IMR-90 (cell line): ENCODE measurements at regions not wholly inside any gene's neighbourhood (a gene's known extent, or its start where the extent isn't known, plus 50 kb on each side); places are given as distances from the start of the nearest gene placed in this dataset.

Experiments used
- ATAC-seq: fragments of 200-7000 bp; cut with Tn5 transposase; 2 replicates; pipeline ENCODE4 v1.9.1; 2020; ENCODE audit warnings: low read depth, mild to moderate bottlenecking, moderate library complexity
- BruUV-seq: library from RNA; stranded (reverse); fragments of 400-500 nt; replicated peaks from 2 replicates; lab custom pipeline; 2021; lab: Mats Ljungman, UMichigan
- CTCF ChIA-PET: fragments of 300-600 bp; formaldehyde crosslinking; extraction: SDS; loops from one replicate; lab custom pipeline; 2021; ENCODE audit warnings: antibody characterized with exemption; lab: Yijun Ruan, JAX
- POLR2A ChIA-PET: fragments of 300-600 bp; sonication (Branson Sonifier 250); formaldehyde crosslinking; loops from one replicate; lab custom pipeline; 2022; ENCODE audit warnings: antibody characterized with exemption; ENCODE audit not compliant: unreplicated experiment; lab: Charles Lee
- DNase-seq: peaks from one replicate; pipeline ENCODE4 v3.0.0; 2013
- H2AFZ ChIP-seq: replicated peaks from 2 replicates; pipeline ENCODE3; 2013; ENCODE audit warnings: low read length, mild to moderate bottlenecking; ENCODE audit not compliant: poor library complexity
- H2AK5ac ChIP-seq: 2 replicates; pipeline ENCODE4 v1.6.1; 2013; ENCODE audit warnings: low read depth, low read length, inconsistent platforms
- H2AK9ac ChIP-seq: replicated peaks from 2 replicates; pipeline ENCODE3; 2013; ENCODE audit warnings: mild to moderate bottlenecking, low read depth, low read length, moderate library complexity; ENCODE audit not compliant: poor library complexity
- H2BK120ac ChIP-seq: 2 replicates; pipeline ENCODE4 v1.6.1; 2013; ENCODE audit warnings: low read depth, low read length, inconsistent platforms
- H2BK15ac ChIP-seq: 3 replicates; pipeline ENCODE4 v1.6.1; 2013; ENCODE audit warnings: low read depth, low read length, inconsistent platforms
- H2BK20ac ChIP-seq: 2 replicates; pipeline ENCODE4 v1.6.1; 2013; ENCODE audit warnings: low read depth, mild to moderate bottlenecking, inconsistent platforms, low read length, moderate library complexity
- H2BK5ac ChIP-seq: 2 replicates; pipeline ENCODE4 v1.6.1; 2013; ENCODE audit warnings: mild to moderate bottlenecking, low read depth, low read length, inconsistent platforms; ENCODE audit not compliant: poor library complexity, severe bottlenecking
- H3K14ac ChIP-seq: replicated peaks from 2 replicates; pipeline ENCODE4 v1.6.1; 2013; ENCODE audit warnings: low read depth, low read length, inconsistent platforms
- H3K18ac ChIP-seq: 2 replicates; pipeline ENCODE4 v1.6.1; 2013; ENCODE audit warnings: low read depth, low read length, control low read depth
- H3K23ac ChIP-seq: 2 replicates; pipeline ENCODE4 v1.6.1; 2013; ENCODE audit warnings: low read depth, low read length, inconsistent platforms
- H3K27ac ChIP-seq: 2 replicates; pipeline ENCODE4 v1.5.1; 2013; ENCODE audit warnings: mild to moderate bottlenecking, control low read depth, low read length; ENCODE audit not compliant: insufficient read depth
- H3K27me3 ChIP-seq: 2 replicates; pipeline ENCODE4 v1.6.1; 2013; ENCODE audit warnings: low read length; ENCODE audit not compliant: control insufficient read depth, insufficient read depth
- H3K36me3 ChIP-seq: 2 replicates; pipeline ENCODE4 v1.6.1; 2013; ENCODE audit warnings: low read length, mixed read lengths; ENCODE audit not compliant: control insufficient read depth, insufficient read depth
- H3K4ac ChIP-seq: 2 replicates; pipeline ENCODE4 v1.6.1; 2013; ENCODE audit warnings: low read depth, low read length, inconsistent platforms
- H3K4me1 ChIP-seq: 2 replicates; pipeline ENCODE4 v1.6.1; 2013; ENCODE audit warnings: low read length, mixed read lengths; ENCODE audit not compliant: control insufficient read depth, insufficient read depth
- H3K4me2 ChIP-seq: 2 replicates; pipeline ENCODE4 v1.6.1; 2013; ENCODE audit warnings: low read depth, mild to moderate bottlenecking, control low read depth, low read length, moderate library complexity
- H3K4me3 ChIP-seq: 2 replicates; pipeline ENCODE4 v1.5.1; 2013; ENCODE audit warnings: low read depth, mild to moderate bottlenecking, control low read depth, low read length, moderate library complexity; ENCODE audit not compliant: insufficient read depth
- H3K56ac ChIP-seq: 2 replicates; pipeline ENCODE4 v1.6.1; 2013; ENCODE audit warnings: low read length, inconsistent platforms; ENCODE audit not compliant: insufficient read depth; ENCODE audit errors: extremely low read depth
- H3K79me1 ChIP-seq, 2 experiments: 2 replicates each; pipeline ENCODE4 v1.6.1; 2013; ENCODE audit warnings: low read length in 2 of 2, inconsistent platforms in 1 of 2, low read depth in 1 of 2
- H3K9ac ChIP-seq: 2 replicates; pipeline ENCODE4 v1.6.1; 2013; ENCODE audit warnings: low read depth, low read length, control low read depth
- H3K9me1 ChIP-seq: 2 replicates; pipeline ENCODE4 v1.6.1; 2013; ENCODE audit warnings: low read length, inconsistent platforms; ENCODE audit not compliant: insufficient read depth
- H3K9me3 ChIP-seq: 2 replicates; pipeline ENCODE4 v1.6.1; 2013; ENCODE audit warnings: low read length; ENCODE audit not compliant: control insufficient read depth, insufficient read depth
- H4K20me1 ChIP-seq: 2 replicates; pipeline ENCODE4 v1.6.1; 2013; ENCODE audit warnings: low read length, inconsistent platforms; ENCODE audit not compliant: insufficient read depth
- H4K5ac ChIP-seq: 2 replicates; pipeline ENCODE4 v1.6.1; 2013; ENCODE audit warnings: mild to moderate bottlenecking, low read depth, low read length, control low read depth
- H4K8ac ChIP-seq, 2 experiments: 2 replicates each; pipeline ENCODE4 v1.6.1; 2013; ENCODE audit warnings: low read depth in 2 of 2, low read length in 2 of 2, control low read depth in 1 of 2, inconsistent platforms in 1 of 2
- H4K91ac ChIP-seq: 2 replicates; pipeline ENCODE4 v1.6.1; 2013; ENCODE audit warnings: low read depth, low read length, inconsistent platforms; ENCODE audit not compliant: insufficient read depth
- CTCF ChIP-seq: conservative IDR thresholded peaks from 2 replicates; pipeline ENCODE4 v1.5.1; 2012; ENCODE audit warnings: mild to moderate bottlenecking, low read depth, low read length, improper control_type of control experiment
- FOS ChIP-seq: fragments of 150-350 bp; IDR thresholded peaks from 2 replicates; pipeline ENCODE4 v1.6.1; 2016; ENCODE audit warnings: low read depth, low read length
- POLR2A ChIP-seq: IDR thresholded peaks from 2 replicates; pipeline ENCODE4 v1.6.1; 2012; ENCODE audit warnings: mild to moderate bottlenecking, low read depth, low read length
- WGBS, 2 experiments: methylation state at CpG; one replicate each; pipeline versions ENCODE4 v1.1.5 to v1.1.7; 2013; ENCODE audit warnings: missing lambda C conversion rate in 2 of 2; ENCODE audit not compliant: insufficient read length in 1 of 2; ENCODE audit errors: extremely low coverage in 2 of 2; 5-methylcytosine and 5-hydroxymethylcytosine counted together
- dilution Hi-C: fragments of 300-500 bp; cut with HindIII; formaldehyde crosslinking; loops from one replicate; pipeline ENCODE4 v1.14.3; 2018; ENCODE audit warnings: low sequenced_read_pairs; ENCODE audit not compliant: unreplicated experiment
- in situ Hi-C: fragments of 300-500 bp; cut with MboI; formaldehyde crosslinking; loops from 3 replicates; pipeline ENCODE4 v1.14.3; 2019; ENCODE audit warnings: low sequenced_read_pairs, inconsistent platforms, mixed read lengths
- intact Hi-C: fragments of 100-400 bp; cut with micrococcal nuclease; formaldehyde crosslinking; loops from 2 replicates; pipeline ENCODE4 v1.10.0; 2022
- TF ChIP-seq, protein P1 (sequence below): fragments of 150-350 bp; IDR thresholded peaks from 2 replicates; pipeline ENCODE4 v1.6.1; 2016; ENCODE audit warnings: low read depth, mild to moderate bottlenecking, low read length, moderate library complexity, borderline replicate concordance

GRCh38 chr16:26889740-26890139, 177.0 kb upstream of the C16orf82 start:
- Histone ChIP-seq H3K56ac (no peak overlapping the region), H2AK9ac (no peak overlapping the region), H3K4me1 (no peaks in the 10 kb centered on the region), H3K79me1 (no peaks in the 10 kb centered on the region), H2BK15ac (no peak overlapping the region), H4K20me1 (no peaks in the 10 kb centered on the region), H3K14ac (no peak overlapping the region), H3K18ac (no peak overlapping the region), H3K4me3 (no peak overlapping the region), H4K8ac (no peak overlapping the region), H3K9ac (no peak overlapping the region), H2AK5ac (no peak overlapping the region), H3K9me1 (no peaks in the 10 kb centered on the region), H2BK20ac (no peak overlapping the region), H3K4me2 (no peak overlapping the region), H3K27me3 (no peaks in the 10 kb centered on the region), H4K91ac (no peak overlapping the region), H2BK5ac (no peak overlapping the region), H3K36me3 (no peaks in the 10 kb centered on the region), H3K27ac (no peak overlapping the region), H4K5ac (no peak overlapping the region), H3K4ac (no peak overlapping the region), H3K9me3 (no peaks in the 10 kb centered on the region), H3K23ac (no peak overlapping the region), H2BK120ac (no peak overlapping the region), H2AFZ (no peak overlapping the region)
- DNase-seq (no peak), ATAC-seq (no peak)
- dilution Hi-C loops = no loop called here
- ChIA-PET POLR2A (no interaction called here), CTCF (interaction anchor here (0.6 kb wide), 2 partner anchors 13 to 1158 kb away, joined by 4 to 5 read pairs; no protein-coding TSS in a partner anchor)
- TF ChIP-seq FOS = no peak
- no peak for TF ChIP-seq CTCF
- TF ChIP-seq, protein P1, sequence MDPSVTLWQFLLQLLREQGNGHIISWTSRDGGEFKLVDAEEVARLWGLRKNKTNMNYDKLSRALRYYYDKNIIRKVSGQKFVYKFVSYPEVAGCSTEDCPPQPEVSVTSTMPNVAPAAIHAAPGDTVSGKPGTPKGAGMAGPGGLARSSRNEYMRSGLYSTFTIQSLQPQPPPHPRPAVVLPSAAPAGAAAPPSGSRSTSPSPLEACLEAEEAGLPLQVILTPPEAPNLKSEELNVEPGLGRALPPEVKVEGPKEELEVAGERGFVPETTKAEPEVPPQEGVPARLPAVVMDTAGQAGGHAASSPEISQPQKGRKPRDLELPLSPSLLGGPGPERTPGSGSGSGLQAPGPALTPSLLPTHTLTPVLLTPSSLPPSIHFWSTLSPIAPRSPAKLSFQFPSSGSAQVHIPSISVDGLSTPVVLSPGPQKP = no peak
- TF ChIP-seq POLR2A = no peak
- intact Hi-C loops = no loop called here
- no CpG with 5 or more reads among the region's 2 CpGs for WGBS, 2 experiments
- in situ Hi-C loops = no loop called here
- BruUV-seq = no TSS peak
